ENCODE measurements at regions not wholly inside any gene's neighbourhood (a gene's known extent, or its start where the extent isn't known, plus 50 kb on each side); places are given as distances from the start of the nearest gene placed in this dataset.

GRCh38 chr3:84573962-84574361 lies 384.8 kb upstream of the CADM2 start:
- no peak for TF ChIP-seq CTCF (IDR thresholded peaks at IDR 0.05)
- Histone ChIP-seq H3K9me3 (no peaks in the 10 kb centered on the region), H3K4me1 (ENCODE audit: control insufficient read depth in 1 of 2, low read depth in 2 of 2) (no peaks in the 10 kb centered on the region), H3K4me3 (no peak overlapping the region), H3K36me3 (no peaks in the 10 kb centered on the region), H3K27ac (no peak overlapping the region), H3K27me3 (replicated peaks; ENCODE audit: insufficient read depth) (no peaks in the 10 kb centered on the region)
- no peak for DNase-seq (ENCODE audit: low spot score)
- ATAC-seq (ENCODE audit: insufficient number of reproducible peaks, low FRiP score, low read depth), result no peak

GRCh38 chr3:84586427-84586826 lies 372.4 kb upstream of the CADM2 start:
- no peak overlapping the region for H3K4me3 ChIP-seq
- no peaks in the 10 kb centered on the region for H3K9me3 ChIP-seq
- ATAC-seq (ENCODE audit: insufficient number of reproducible peaks, low FRiP score, low read depth) (no peak), DNase-seq (ENCODE audit: low spot score) (no peak)
- no peaks in the 10 kb centered on the region for H3K27me3 ChIP-seq (replicated peaks; ENCODE audit: insufficient read depth)
- H3K36me3 ChIP-seq, result no peaks in the 10 kb centered on the region
- H3K4me1 ChIP-seq (ENCODE audit: control insufficient read depth in 1 of 2, low read depth in 2 of 2), result no peaks in the 10 kb centered on the region
- no peak for TF ChIP-seq CTCF (IDR thresholded peaks at IDR 0.05)
- H3K27ac ChIP-seq, result no peak overlapping the region

- Histone ChIP-seq H3K36me3 (no peaks in the 10 kb centered on the region), H3K9me3 (no peaks in the 10 kb centered on the region), H3K27ac (no peak overlapping the region), H3K4me1 (ENCODE audit: control insufficient read depth in 1 of 2, low read depth in 2 of 2) (no peaks in the 10 kb centered on the region), H3K4me3 (no peak overlapping the region), H3K27me3 (replicated peaks; ENCODE audit: insufficient read depth) (no peaks in the 10 kb centered on the region)
- DNase-seq (ENCODE audit: low spot score) (no peak), ATAC-seq (ENCODE audit: insufficient number of reproducible peaks, low FRiP score, low read depth) (no peak)
- TF ChIP-seq CTCF (IDR thresholded peaks at IDR 0.05), result no peak
Measured at GRCh38 chr3:84600703-84601225, 358.0 kb upstream of the CADM2 start.

GRCh38 chr3:84601303-84601702 lies 357.5 kb upstream of the CADM2 start:
- TF ChIP-seq CTCF (IDR thresholded peaks at IDR 0.05), result no peak
- Histone ChIP-seq H3K4me1 (ENCODE audit: control insufficient read depth in 1 of 2, low read depth in 2 of 2) (no peaks in the 10 kb centered on the region), H3K36me3 (no peaks in the 10 kb centered on the region), H3K27me3 (replicated peaks; ENCODE audit: insufficient read depth) (no peaks in the 10 kb centered on the region), H3K4me3 (no peak overlapping the region), H3K27ac (no peak overlapping the region), H3K9me3 (no peaks in the 10 kb centered on the region)
- DNase-seq (ENCODE audit: low spot score) (no peak), ATAC-seq (ENCODE audit: insufficient number of reproducible peaks, low FRiP score, low read depth) (no peak)

GRCh38 chr3:84621823-84622222 lies 337.0 kb upstream of the CADM2 start:
- no peak overlapping the region for H3K4me3 ChIP-seq
- no peaks in the 10 kb centered on the region for H3K9me3 ChIP-seq
- no peaks in the 10 kb centered on the region for H3K27me3 ChIP-seq (replicated peaks; ENCODE audit: insufficient read depth)
- DNase-seq (ENCODE audit: low spot score), result no peak
- no peak for ATAC-seq (ENCODE audit: insufficient number of reproducible peaks, low FRiP score, low read depth)
- H3K4me1 ChIP-seq (ENCODE audit: control insufficient read depth in 1 of 2, low read depth in 2 of 2), result no peaks in the 10 kb centered on the region
- no peak overlapping the region for H3K27ac ChIP-seq
- TF ChIP-seq CTCF (IDR thresholded peaks at IDR 0.05), result no peak
- H3K36me3 ChIP-seq, result no peaks in the 10 kb centered on the region

Data from thoracic aorta (tissue), 2 donors.